Kidney (tissue), 13 donors: ENCODE measurements at regions not wholly inside any gene's neighbourhood (a gene's known extent, or its start where the extent isn't known, plus 50 kb on each side); places are given as distances from the start of the nearest gene placed in this dataset.

Experiments
- DNase-seq, 5 donors: peaks; one replicate each; pipeline ENCODE4 v3.0.0-alpha.2; 2013 to 2020
- FAIRE-seq: peaks from 2 replicates; lab custom pipeline; 2012; peaks lifted over from hg19 to GRCh38; lab: Jason Lieb, UNC
- H3K27ac ChIP-seq, 2 donors: one replicate each; pipeline ENCODE4 v1.7.0; 2013; ENCODE audit warnings: low read depth in 2 of 2, low read length in 2 of 2, inconsistent platforms in 1 of 2
- H3K27me3 ChIP-seq: one replicate; pipeline ENCODE4 v1.7.1; 2013; ENCODE audit warnings: low read length, inconsistent platforms; ENCODE audit not compliant: control insufficient read depth, insufficient read depth
- H3K36me3 ChIP-seq, 3 donors: one replicate each; pipeline versions ENCODE4 v1.7.0 to v1.7.1; 2013; ENCODE audit warnings: low read length in 3 of 3, control low read depth in 1 of 3, inconsistent platforms in 1 of 3; ENCODE audit not compliant: insufficient read depth in 3 of 3, control insufficient read depth in 2 of 3
- H3K4me1 ChIP-seq, 3 donors: one replicate each; pipeline versions ENCODE4 v1.7.0 to v1.7.1; 2013; ENCODE audit warnings: low read length in 3 of 3, inconsistent platforms in 1 of 3, low read depth in 1 of 3; ENCODE audit not compliant: control insufficient read depth in 2 of 3, insufficient read depth in 2 of 3
- H3K4me3 ChIP-seq, 3 donors: one replicate each; pipeline versions ENCODE4 v1.7.0 to v1.8.1; 2013; ENCODE audit warnings: low read length in 3 of 3, control low read depth in 1 of 3, inconsistent platforms in 1 of 3
- H3K9ac ChIP-seq, 3 donors: one replicate each; pipeline versions ENCODE4 v1.7.0 to v1.7.1; 2013; ENCODE audit warnings: low read length in 3 of 3, control low read depth in 1 of 3, inconsistent platforms in 1 of 3
- H3K9me3 ChIP-seq, 3 donors: one replicate each; pipeline versions ENCODE4 v1.7.0 to v1.7.1; 2013; ENCODE audit warnings: low read length in 3 of 3, control low read depth in 1 of 3, inconsistent platforms in 1 of 3; ENCODE audit not compliant: control insufficient read depth in 2 of 3, insufficient read depth in 1 of 3
- intact Hi-C: fragments of 100-400 bp; cut with DNase I; formaldehyde crosslinking; loops from one replicate; pipeline ENCODE4 v1.11.1; 2022
- TF ChIP-seq, protein P1 (sequence below): IDR thresholded peaks from 3 replicates; pipeline ENCODE4 v1.5.1; 2012; ENCODE audit warnings: mild to moderate bottlenecking, moderate library complexity, borderline replicate concordance; ENCODE audit not compliant: insufficient read depth; ENCODE audit errors: extremely low read depth
- donor health status: control.
- donor health status: control.
- donor health status: control.
- donor health status: control.
- donor health status: control.
- donor health status: DM: yes; HTN: yes; CAD: no.
- donor health status: Normal renal cell carcinoma (clear cell type).

DNA sequence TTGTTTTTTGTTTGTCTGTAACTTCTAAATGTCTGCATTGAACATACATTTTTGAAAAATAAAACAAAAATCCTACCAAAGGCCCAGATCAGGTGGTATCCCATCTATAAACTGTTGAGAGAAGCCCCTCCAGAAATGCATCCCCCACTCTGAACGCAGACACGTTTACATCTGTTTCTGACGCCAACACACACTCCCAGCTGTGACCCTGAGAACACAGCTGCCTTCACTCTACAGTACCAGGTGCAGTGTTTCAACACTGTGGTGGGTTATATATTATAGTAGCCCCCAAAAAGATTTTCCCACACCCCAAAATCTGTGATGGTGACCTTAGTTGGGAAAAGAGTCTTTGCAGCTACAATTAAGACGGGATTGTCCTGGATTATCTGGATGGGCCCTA, 199.1 kb upstream of the JARID2 start:
- Histone ChIP-seq H3K9me3 (no peaks in the 10 kb centered on the region), H3K27ac (no peak overlapping the region), H3K9ac (no peak overlapping the region), H3K27me3 (no peaks in the 10 kb centered on the region), H3K36me3 (no peaks in the 10 kb centered on the region), H3K4me3 (no peak overlapping the region), H3K4me1 (no peaks in the 10 kb centered on the region)
- TF ChIP-seq, protein P1, sequence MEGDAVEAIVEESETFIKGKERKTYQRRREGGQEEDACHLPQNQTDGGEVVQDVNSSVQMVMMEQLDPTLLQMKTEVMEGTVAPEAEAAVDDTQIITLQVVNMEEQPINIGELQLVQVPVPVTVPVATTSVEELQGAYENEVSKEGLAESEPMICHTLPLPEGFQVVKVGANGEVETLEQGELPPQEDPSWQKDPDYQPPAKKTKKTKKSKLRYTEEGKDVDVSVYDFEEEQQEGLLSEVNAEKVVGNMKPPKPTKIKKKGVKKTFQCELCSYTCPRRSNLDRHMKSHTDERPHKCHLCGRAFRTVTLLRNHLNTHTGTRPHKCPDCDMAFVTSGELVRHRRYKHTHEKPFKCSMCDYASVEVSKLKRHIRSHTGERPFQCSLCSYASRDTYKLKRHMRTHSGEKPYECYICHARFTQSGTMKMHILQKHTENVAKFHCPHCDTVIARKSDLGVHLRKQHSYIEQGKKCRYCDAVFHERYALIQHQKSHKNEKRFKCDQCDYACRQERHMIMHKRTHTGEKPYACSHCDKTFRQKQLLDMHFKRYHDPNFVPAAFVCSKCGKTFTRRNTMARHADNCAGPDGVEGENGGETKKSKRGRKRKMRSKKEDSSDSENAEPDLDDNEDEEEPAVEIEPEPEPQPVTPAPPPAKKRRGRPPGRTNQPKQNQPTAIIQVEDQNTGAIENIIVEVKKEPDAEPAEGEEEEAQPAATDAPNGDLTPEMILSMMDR: no peak
- intact Hi-C loops: no loop called here
- no peak for DNase-seq
- FAIRE-seq: no peak

- intact Hi-C loops: no loop called here
- no peaks in the 10 kb centered on the region for H3K36me3 ChIP-seq
- TF ChIP-seq, protein P1: no peak
- FAIRE-seq (no peak), DNase-seq (no peak)
- no peak overlapping the region for H3K9ac ChIP-seq
- no peaks in the 10 kb centered on the region for H3K27me3 ChIP-seq
- no peaks in the 10 kb centered on the region for H3K4me1 ChIP-seq
- H3K4me3 ChIP-seq: no peak overlapping the region
- no peaks in the 10 kb centered on the region for H3K9me3 ChIP-seq
- no peak overlapping the region for H3K27ac ChIP-seq
Observed at GRCh38 chr6:15048367-15048766, 197.5 kb upstream of the JARID2 start.

- intact Hi-C loops: no loop called here
- Histone ChIP-seq H3K4me1 (no peaks in the 10 kb centered on the region), H3K36me3 (no peaks in the 10 kb centered on the region), H3K27ac (no peak overlapping the region), H3K27me3 (no peaks in the 10 kb centered on the region), H3K4me3 (no peak overlapping the region), H3K9ac (no peak overlapping the region), H3K9me3 (no peaks in the 10 kb centered on the region)
- TF ChIP-seq, protein P1: no peak
- DNase-seq (no peak), FAIRE-seq (no peak)
Observed at GRCh38 chr6:15058200-15059061, 187.4 kb upstream of the JARID2 start.
